Esophagus squamous epithelium (tissue), 4 donors: ENCODE measurements at regions not wholly inside any gene's neighbourhood (a gene's known extent, or its start where the extent isn't known, plus 50 kb on each side); places are given as distances from the start of the nearest gene placed in this dataset.
"Not testable (repeated sequence)": the region's sequence is repeated elsewhere in the genome, so short reads cannot be mapped to it uniquely, and the experiment has no call there.

ENCODE experiments used
- CTCF ChIP-seq, 6 experiments: fragments of 450-650 bp in 4 of 6; fragments of 200-600 bp in 2 of 6; sonication (generic) in 2 of 6; IDR thresholded peaks; one replicate each; pipeline ENCODE4 v1.5.1; 2016 to 2019; ENCODE audit warnings: antibody characterized with exemption in 6 of 6, mild to moderate bottlenecking in 4 of 6, moderate library complexity in 4 of 6
- POLR2A ChIP-seq, 4 donors: fragments of 450-650 bp; IDR thresholded peaks; one replicate each; pipeline ENCODE4 v1.6.1; 2017; ENCODE audit warnings: antibody characterized with exemption in 4 of 4, mild to moderate bottlenecking in 4 of 4, moderate library complexity in 3 of 4

DNA sequence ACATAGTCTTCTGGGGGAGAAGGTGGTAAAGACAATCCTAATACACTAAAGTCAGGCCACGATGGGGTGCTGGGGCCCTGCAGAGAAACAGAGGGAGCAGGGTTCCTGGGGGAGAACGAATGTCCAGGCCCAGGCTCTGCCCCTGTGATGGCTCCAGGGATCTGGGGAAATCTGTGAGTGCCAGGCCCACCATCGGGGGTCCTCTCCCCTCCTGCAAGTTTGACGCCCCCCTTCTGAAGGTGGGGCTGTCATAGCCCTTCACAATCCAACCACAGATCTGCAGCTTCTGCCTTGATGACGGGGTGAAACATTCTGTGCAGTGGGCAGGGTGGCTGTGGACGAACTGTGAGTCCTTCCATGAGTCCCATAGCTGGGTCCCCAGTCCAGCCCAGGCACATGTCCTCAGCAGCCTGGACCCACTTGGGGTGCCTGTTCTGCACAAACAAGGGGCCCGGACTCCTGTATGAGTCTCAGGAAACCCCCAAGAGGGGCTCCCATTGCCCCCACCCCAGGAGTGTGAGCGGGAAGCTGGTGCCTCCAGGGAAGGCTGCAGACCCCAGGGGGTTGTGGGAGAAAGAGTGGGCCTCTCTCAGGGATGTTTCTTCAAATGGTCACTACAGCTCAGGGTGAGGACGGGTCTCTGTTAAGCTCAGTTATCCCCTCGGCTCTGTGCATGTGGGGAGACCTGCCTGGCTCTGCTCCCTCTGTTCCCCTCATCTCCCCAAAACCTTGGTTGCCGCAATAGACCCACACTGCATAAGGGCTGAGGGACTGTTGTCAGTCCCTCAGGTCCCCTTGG lies 134.3 kb downstream of the TNFRSF13B start:
- TF ChIP-seq CTCF, POLR2A (IDR thresholded peaks at IDR 0.05): not testable (repeated sequence)
